ENCODE measurements at regions not wholly inside any gene's neighbourhood (a gene's known extent, or its start where the extent isn't known, plus 50 kb on each side); places are given as distances from the start of the nearest gene placed in this dataset.

- TF ChIP-seq, protein P1, sequence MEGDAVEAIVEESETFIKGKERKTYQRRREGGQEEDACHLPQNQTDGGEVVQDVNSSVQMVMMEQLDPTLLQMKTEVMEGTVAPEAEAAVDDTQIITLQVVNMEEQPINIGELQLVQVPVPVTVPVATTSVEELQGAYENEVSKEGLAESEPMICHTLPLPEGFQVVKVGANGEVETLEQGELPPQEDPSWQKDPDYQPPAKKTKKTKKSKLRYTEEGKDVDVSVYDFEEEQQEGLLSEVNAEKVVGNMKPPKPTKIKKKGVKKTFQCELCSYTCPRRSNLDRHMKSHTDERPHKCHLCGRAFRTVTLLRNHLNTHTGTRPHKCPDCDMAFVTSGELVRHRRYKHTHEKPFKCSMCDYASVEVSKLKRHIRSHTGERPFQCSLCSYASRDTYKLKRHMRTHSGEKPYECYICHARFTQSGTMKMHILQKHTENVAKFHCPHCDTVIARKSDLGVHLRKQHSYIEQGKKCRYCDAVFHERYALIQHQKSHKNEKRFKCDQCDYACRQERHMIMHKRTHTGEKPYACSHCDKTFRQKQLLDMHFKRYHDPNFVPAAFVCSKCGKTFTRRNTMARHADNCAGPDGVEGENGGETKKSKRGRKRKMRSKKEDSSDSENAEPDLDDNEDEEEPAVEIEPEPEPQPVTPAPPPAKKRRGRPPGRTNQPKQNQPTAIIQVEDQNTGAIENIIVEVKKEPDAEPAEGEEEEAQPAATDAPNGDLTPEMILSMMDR (IDR thresholded peaks at IDR 0.05), result no peak
- TF ChIP-seq POLR2AphosphoS5 (IDR thresholded peaks at IDR 0.05) (no peak), POLR2A (IDR thresholded peaks at IDR 0.05) (no peak)
Measured at GRCh38 chr4:138553001-138553845, 311.1 kb upstream of the SLC7A11 start.
